ENCODE measurements at regions not wholly inside any gene's neighbourhood (a gene's known extent, or its start where the extent isn't known, plus 50 kb on each side); places are given as distances from the start of the nearest gene placed in this dataset.

GRCh38 chr1:212225871-212226302, 59.3 kb upstream of the PPP2R5A start:
- Histone ChIP-seq H3K27me3 (replicated peaks; ENCODE audit: control insufficient read depth, insufficient read depth, low read length) (no peaks in the 10 kb centered on the region), H3K36me3 (ENCODE audit: control insufficient read depth, insufficient read depth, low read length) (no peaks in the 10 kb centered on the region), H3K4me3 (replicated peaks; ENCODE audit: low read depth, low read length) (no peak overlapping the region)
- DNase-seq (ENCODE audit: extremely low read depth, insufficient read length): no peak
- no peak for TF ChIP-seq CTCF (IDR thresholded peaks at IDR 0.05; ENCODE audit: insufficient read depth, low read length, poor library complexity, severe bottlenecking)

GRCh38 chr1:212226467-212226866, 58.7 kb upstream of the PPP2R5A start:
- no peak for TF ChIP-seq CTCF (IDR thresholded peaks at IDR 0.05; ENCODE audit: insufficient read depth, low read length, poor library complexity, severe bottlenecking)
- no peak for DNase-seq (ENCODE audit: extremely low read depth, insufficient read length)
- H3K36me3 ChIP-seq (ENCODE audit: control insufficient read depth, insufficient read depth, low read length): no peaks in the 10 kb centered on the region
- no peak overlapping the region for H3K4me3 ChIP-seq (replicated peaks; ENCODE audit: low read depth, low read length)
- H3K27me3 ChIP-seq (replicated peaks; ENCODE audit: control insufficient read depth, insufficient read depth, low read length): no peaks in the 10 kb centered on the region

- DNase-seq (ENCODE audit: extremely low read depth, insufficient read length): no peak
- Histone ChIP-seq H3K36me3 (ENCODE audit: control insufficient read depth, insufficient read depth, low read length) (no peaks in the 10 kb centered on the region), H3K27me3 (replicated peaks; ENCODE audit: control insufficient read depth, insufficient read depth, low read length) (no peaks in the 10 kb centered on the region), H3K4me3 (replicated peaks; ENCODE audit: low read depth, low read length) (no peak overlapping the region)
- no peak for TF ChIP-seq CTCF (IDR thresholded peaks at IDR 0.05; ENCODE audit: insufficient read depth, low read length, poor library complexity, severe bottlenecking)
These were observed 57.1 kb upstream of the PPP2R5A start for GRCh38 chr1:212228076-212228475.

- H3K36me3 ChIP-seq (ENCODE audit: control insufficient read depth, insufficient read depth, low read length): no peaks in the 10 kb centered on the region
- TF ChIP-seq CTCF (IDR thresholded peaks at IDR 0.05; ENCODE audit: insufficient read depth, low read length, poor library complexity, severe bottlenecking): no peak
- H3K27me3 ChIP-seq (replicated peaks; ENCODE audit: control insufficient read depth, insufficient read depth, low read length): no peaks in the 10 kb centered on the region
- DNase-seq (ENCODE audit: extremely low read depth, insufficient read length): no peak
- no peak overlapping the region for H3K4me3 ChIP-seq (replicated peaks; ENCODE audit: low read depth, low read length)
These were observed 56.6 kb upstream of the PPP2R5A start for GRCh38 chr1:212228591-212229119.

- Histone ChIP-seq H3K36me3 (ENCODE audit: control insufficient read depth, insufficient read depth, low read length) (no peaks in the 10 kb centered on the region), H3K4me3 (replicated peaks; ENCODE audit: low read depth, low read length) (no peak overlapping the region), H3K27me3 (replicated peaks; ENCODE audit: control insufficient read depth, insufficient read depth, low read length) (no peaks in the 10 kb centered on the region)
- DNase-seq (ENCODE audit: extremely low read depth, insufficient read length): no peak
- TF ChIP-seq CTCF (IDR thresholded peaks at IDR 0.05; ENCODE audit: insufficient read depth, low read length, poor library complexity, severe bottlenecking): no peak
These were observed 55.6 kb upstream of the PPP2R5A start for GRCh38 chr1:212229654-212230053.

- no peak for TF ChIP-seq CTCF (IDR thresholded peaks at IDR 0.05; ENCODE audit: insufficient read depth, low read length, poor library complexity, severe bottlenecking)
- no peak overlapping the region for H3K4me3 ChIP-seq (replicated peaks; ENCODE audit: low read depth, low read length)
These were observed 54.9 kb upstream of the PPP2R5A start for GRCh38 chr1:212230329-212230728.

More at GRCh38 chr1:212230329-212230728, 54.9 kb upstream of the PPP2R5A start:
- H3K27me3 ChIP-seq (replicated peaks; ENCODE audit: control insufficient read depth, insufficient read depth, low read length): no peaks in the 10 kb centered on the region
- no peaks in the 10 kb centered on the region for H3K36me3 ChIP-seq (ENCODE audit: control insufficient read depth, insufficient read depth, low read length)
- no peak for DNase-seq (ENCODE audit: extremely low read depth, insufficient read length)

All from GM06990 (cell line).